ENCODE measurements at regions not wholly inside any gene's neighbourhood (a gene's known extent, or its start where the extent isn't known, plus 50 kb on each side); places are given as distances from the start of the nearest gene placed in this dataset.
"Not testable (repeated sequence)": the region's sequence is repeated elsewhere in the genome, so short reads cannot be mapped to it uniquely, and the experiment has no call there.

GRCh38 chrX:94862470-94862869 lies 1188.5 kb downstream of the FAM133A start:
- DNase-seq: not testable (repeated sequence)

DNA sequence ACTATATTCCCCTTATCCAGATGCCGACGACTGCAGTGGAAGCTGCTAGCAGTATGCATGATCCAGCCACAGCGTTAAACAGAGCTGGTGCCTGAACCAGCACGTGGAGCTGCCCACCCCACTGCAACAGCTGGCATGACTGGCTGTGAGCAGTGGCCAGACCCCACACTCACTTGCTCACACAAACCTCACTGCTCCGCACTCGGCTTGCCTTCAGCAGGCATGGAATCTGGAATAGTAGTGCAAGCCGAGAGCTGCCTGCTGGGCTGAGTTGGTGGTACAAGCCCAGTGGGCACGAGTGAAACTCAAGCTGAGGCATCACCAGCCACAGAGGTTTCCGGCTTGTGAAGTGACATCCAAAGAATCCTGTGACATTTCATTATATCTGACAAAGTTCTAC lies 1197.6 kb downstream of the FAM133A start:
- DNase-seq: no peak

DNA sequence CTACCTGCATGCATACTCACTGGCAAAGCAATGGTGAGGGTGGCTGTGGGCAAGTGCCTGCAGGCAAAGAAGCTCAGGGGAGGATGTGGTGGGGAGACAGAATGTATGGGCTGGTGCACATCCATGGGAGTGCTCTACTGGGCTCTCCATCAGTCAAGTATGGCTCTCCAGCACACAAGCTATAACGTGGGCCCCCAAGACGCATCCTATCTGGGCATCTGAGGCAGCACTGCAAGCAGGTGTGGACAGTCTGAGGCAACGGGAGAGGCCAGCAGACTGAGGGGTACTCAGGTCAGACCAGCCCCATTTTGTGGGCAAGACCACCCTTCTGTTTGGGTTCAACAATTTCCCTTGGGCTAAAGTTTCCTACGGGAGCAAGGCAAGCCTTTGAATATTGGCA lies 1227.8 kb downstream of the FAM133A start:
- no peak for DNase-seq

GRCh38 chrX:94908171-94908570 lies 1234.2 kb downstream of the FAM133A start:
- DNase-seq: no peak

- no peak for DNase-seq
Observed at GRCh38 chrX:94908648-94909047, 1234.6 kb downstream of the FAM133A start.

DNA sequence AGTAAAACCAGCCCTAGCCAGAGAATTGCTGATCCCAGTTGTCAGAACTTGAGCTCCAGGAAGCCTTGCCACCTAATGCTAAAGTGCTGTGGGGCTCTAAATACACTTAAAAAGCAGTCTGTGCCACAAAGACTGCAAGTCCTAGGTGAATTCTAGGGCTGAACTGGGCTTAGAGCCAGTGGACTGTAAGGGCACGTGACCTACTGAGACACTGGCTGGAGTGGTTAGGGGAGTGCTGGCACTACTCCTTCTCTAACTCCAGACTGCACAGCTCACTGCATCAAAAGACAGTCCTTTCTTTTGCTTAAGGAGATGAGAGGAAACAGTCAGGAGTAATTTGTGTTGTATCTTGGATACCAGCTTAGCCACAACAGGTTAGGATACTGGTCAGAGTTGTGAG lies 1240.2 kb downstream of the FAM133A start:
- no peak for DNase-seq

- no peak for DNase-seq
Observed at GRCh38 chrX:94932278-94932965, 1258.4 kb downstream of the FAM133A start.

- DNase-seq: no peak
Observed at GRCh38 chrX:94936722-94937121, 1262.7 kb downstream of the FAM133A start.

- DNase-seq: no peak
Observed at GRCh38 chrX:94937491-94937890, 1263.5 kb downstream of the FAM133A start.

DNA sequence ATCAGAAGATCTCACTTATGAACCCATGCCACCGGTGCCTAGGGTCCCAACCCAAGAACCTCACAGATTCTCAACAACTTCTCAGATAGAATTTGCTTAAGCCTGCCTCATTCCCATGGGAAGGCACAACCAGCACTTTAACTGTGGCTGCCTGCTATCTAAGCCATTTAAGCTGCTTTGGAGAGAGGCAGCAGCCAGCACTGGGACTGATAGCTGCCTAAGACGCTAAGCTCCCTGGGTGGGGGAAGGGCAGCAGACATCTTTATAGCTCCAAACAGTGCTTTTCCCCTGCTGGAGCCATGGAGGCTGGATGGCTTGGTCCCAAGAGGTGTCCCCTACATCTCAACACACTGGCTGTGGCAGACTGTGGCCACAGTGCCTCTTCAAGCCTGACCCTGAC lies 1268.6 kb downstream of the FAM133A start:
- DNase-seq: no peak

DNA sequence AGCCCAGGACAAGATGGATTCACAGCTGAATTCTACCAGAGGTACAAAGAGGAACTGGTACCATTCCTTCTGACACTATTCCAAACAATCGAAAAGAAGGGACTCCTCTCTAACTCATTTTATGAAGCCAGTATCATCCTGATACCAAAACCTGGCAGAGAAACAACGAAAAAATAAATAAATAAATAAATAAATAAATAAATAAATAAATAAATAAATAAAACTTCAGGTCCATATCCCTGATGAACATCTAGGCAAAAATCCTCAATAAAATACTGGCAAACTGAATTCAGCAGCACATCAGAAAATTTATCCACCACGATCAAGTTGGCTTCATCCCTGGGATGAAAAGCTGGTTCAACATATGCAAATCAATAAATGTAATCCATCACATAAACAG lies 1272.1 kb downstream of the FAM133A start:
- not testable (repeated sequence) for DNase-seq

DNA sequence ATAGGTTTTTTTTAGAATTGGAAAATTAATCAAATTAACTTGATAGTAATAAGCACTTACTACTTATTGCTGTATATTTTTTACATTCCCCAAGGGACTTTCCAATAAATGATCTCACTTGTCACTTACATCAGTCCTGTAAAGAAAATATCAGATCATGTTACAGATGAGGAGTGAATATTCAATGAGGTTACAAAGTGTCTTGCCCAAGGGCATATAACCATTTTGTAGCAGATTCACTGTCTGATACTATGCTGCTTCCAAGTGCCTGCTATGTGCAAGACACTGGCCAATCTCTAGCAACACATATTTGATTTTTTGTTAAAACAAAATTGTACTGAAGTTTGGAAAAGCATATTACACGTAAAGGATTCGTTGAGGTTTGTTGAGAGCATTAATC lies 1287.7 kb downstream of the FAM133A start:
- DNase-seq: no peak

DNA sequence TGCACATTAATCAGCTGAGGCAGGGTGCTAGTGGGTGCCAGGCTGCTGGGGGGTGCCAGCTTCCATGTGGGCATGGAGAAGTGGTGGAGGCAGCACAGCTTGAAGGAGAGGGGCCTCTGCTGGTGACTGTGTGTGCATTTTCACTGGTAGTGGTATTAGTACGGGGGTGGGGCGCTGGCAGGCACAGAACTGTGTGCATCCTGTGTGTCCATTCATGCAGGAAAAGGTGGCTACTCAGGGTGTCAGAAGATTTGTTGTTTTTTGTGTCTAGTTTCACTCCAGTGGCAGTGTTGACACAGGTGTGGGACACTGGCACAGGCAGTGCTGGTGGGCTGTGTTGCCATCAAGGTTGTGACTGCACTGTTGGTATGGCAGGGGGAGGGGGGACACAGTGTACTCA lies 1303.6 kb downstream of the FAM133A start:
- no peak for DNase-seq

- no peak for DNase-seq
Observed at GRCh38 chrX:94977986-94978385, 1304.0 kb downstream of the FAM133A start.
